Progenitor cell of endocrine pancreas (in vitro differentiated cells): ENCODE measurements at regions not wholly inside any gene's neighbourhood (a gene's known extent, or its start where the extent isn't known, plus 50 kb on each side); places are given as distances from the start of the nearest gene placed in this dataset.

Source experiments
- DNase-seq: peaks from one replicate; pipeline ENCODE4 v3.0.0; 2021; ENCODE audit warnings: low spot score; ENCODE audit not compliant: unreplicated experiment
- H3K27ac Mint-ChIP-seq: 2 replicates; pipeline ENCODE4 v1.8.0; 2021; ENCODE audit warnings: mild to moderate bottlenecking, moderate library complexity, mixed read lengths
- H3K27me3 Mint-ChIP-seq: 2 replicates; pipeline ENCODE4 v1.8.0; 2021; ENCODE audit warnings: mixed read lengths
- H3K36me3 Mint-ChIP-seq: 2 replicates; pipeline ENCODE4 v1.8.0; 2022; ENCODE audit warnings: mixed read lengths; ENCODE audit not compliant: insufficient read depth
- H3K4me1 Mint-ChIP-seq: 2 replicates; pipeline ENCODE4 v1.8.0; 2021; ENCODE audit warnings: low read depth, mixed read lengths
- H3K4me3 Mint-ChIP-seq: 2 replicates; pipeline ENCODE4 v1.8.0; 2021; ENCODE audit warnings: low read depth, mild to moderate bottlenecking, moderate library complexity, mixed read lengths
- H3K9me3 Mint-ChIP-seq: 2 replicates; pipeline ENCODE4 v1.8.0; 2021; ENCODE audit warnings: low read depth, mixed read lengths
- TF ChIP-seq, protein P1 (sequence below): fragments of 200-600 bp; sonication (generic); IDR thresholded peaks from one replicate; pipeline ENCODE4 v1.5.0; 2021; ENCODE audit warnings: antibody characterized with exemption, mild to moderate bottlenecking; ENCODE audit not compliant: unreplicated experiment

- H3K4me3 Mint-ChIP-seq, result no peak overlapping the region
- H3K9me3 Mint-ChIP-seq, result peaks cover 4% of the 10 kb centered on the region
- TF ChIP-seq, protein P1, sequence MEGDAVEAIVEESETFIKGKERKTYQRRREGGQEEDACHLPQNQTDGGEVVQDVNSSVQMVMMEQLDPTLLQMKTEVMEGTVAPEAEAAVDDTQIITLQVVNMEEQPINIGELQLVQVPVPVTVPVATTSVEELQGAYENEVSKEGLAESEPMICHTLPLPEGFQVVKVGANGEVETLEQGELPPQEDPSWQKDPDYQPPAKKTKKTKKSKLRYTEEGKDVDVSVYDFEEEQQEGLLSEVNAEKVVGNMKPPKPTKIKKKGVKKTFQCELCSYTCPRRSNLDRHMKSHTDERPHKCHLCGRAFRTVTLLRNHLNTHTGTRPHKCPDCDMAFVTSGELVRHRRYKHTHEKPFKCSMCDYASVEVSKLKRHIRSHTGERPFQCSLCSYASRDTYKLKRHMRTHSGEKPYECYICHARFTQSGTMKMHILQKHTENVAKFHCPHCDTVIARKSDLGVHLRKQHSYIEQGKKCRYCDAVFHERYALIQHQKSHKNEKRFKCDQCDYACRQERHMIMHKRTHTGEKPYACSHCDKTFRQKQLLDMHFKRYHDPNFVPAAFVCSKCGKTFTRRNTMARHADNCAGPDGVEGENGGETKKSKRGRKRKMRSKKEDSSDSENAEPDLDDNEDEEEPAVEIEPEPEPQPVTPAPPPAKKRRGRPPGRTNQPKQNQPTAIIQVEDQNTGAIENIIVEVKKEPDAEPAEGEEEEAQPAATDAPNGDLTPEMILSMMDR, result no peak
- no peaks in the 10 kb centered on the region for H3K27me3 Mint-ChIP-seq
- H3K4me1 Mint-ChIP-seq, result peaks cover 10% of the 10 kb centered on the region
- no peaks in the 10 kb centered on the region for H3K36me3 Mint-ChIP-seq
- H3K27ac Mint-ChIP-seq, result no peak overlapping the region
- DNase-seq, result no peak
Observed at GRCh38 chr10:56586461-56586891, 225.4 kb upstream of the ZWINT start.

DNA sequence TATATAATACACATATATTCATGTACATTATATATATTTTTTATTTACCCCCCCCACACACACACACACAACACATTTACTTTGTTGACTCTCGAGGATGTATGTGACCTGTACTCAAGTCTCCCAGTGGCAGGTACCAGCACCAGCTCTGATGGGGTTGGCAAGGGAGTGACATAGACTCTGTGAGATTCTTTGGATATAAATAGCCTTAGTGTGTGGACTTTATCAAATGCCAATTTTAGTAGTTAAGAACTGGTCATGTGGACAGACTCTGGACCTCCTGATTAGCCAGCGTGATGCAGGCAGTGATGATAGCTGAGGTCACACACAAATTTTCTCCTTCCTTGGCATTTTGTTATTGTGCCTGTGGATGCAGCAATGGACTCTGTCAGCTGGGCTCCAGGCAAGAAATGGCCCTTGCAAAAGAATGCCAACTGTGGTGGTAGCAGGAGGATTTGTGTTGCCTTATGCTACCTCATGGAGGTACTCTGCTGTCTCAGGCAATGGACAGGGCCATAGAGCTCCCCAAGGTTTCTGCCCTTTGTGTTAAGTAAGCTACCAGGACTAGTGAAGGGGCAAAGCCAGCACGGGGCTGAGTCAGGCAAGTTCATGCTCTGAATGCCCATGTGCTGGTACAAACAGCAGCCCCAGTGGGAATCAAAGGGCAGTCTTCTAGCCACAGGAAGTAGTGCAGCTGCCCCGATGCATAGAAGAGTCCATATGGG is 224.6 kb upstream of the ZWINT start:
- Mint-ChIP-seq H3K36me3 (no peaks in the 10 kb centered on the region), H3K27me3 (no peaks in the 10 kb centered on the region), H3K4me1 (peaks cover 10% of the 10 kb centered on the region), H3K4me3 (no peak overlapping the region), H3K9me3 (peaks cover 4% of the 10 kb centered on the region), H3K27ac (no peak overlapping the region)
- no peak for DNase-seq
- TF ChIP-seq, protein P1, result no peak

GRCh38 chr10:56583316-56583715 is 222.3 kb upstream of the ZWINT start:
- TF ChIP-seq, protein P1, result no peak
- Mint-ChIP-seq H3K27me3 (no peaks in the 10 kb centered on the region), H3K27ac (no peak overlapping the region), H3K9me3 (no peaks in the 10 kb centered on the region), H3K36me3 (no peaks in the 10 kb centered on the region), H3K4me1 (peaks cover 10% of the 10 kb centered on the region), H3K4me3 (no peak overlapping the region)
- DNase-seq, result no peak

- peaks cover 34% of the 10 kb centered on the region for H3K9me3 Mint-ChIP-seq
- no peak overlapping the region for H3K4me3 Mint-ChIP-seq
- H3K27me3 Mint-ChIP-seq, result no peaks in the 10 kb centered on the region
- TF ChIP-seq, protein P1, result no peak
- DNase-seq, result no peak
- no peaks in the 10 kb centered on the region for H3K4me1 Mint-ChIP-seq
- no peaks in the 10 kb centered on the region for H3K36me3 Mint-ChIP-seq
- H3K27ac Mint-ChIP-seq, result no peak overlapping the region
Observed at GRCh38 chr10:56567580-56567979, 206.5 kb upstream of the ZWINT start.

- H3K4me1 Mint-ChIP-seq, result no peaks in the 10 kb centered on the region
- TF ChIP-seq, protein P1, result no peak
- H3K27ac Mint-ChIP-seq, result no peak overlapping the region
- no peaks in the 10 kb centered on the region for H3K36me3 Mint-ChIP-seq
- H3K27me3 Mint-ChIP-seq, result no peaks in the 10 kb centered on the region
- no peaks in the 10 kb centered on the region for H3K9me3 Mint-ChIP-seq
- no peak overlapping the region for H3K4me3 Mint-ChIP-seq
- DNase-seq, result no peak
Observed at GRCh38 chr10:56561336-56561735, 200.3 kb upstream of the ZWINT start.
